ENCODE measurements at regions not wholly inside any gene's neighbourhood (a gene's known extent, or its start where the extent isn't known, plus 50 kb on each side); places are given as distances from the start of the nearest gene placed in this dataset.

DNA sequence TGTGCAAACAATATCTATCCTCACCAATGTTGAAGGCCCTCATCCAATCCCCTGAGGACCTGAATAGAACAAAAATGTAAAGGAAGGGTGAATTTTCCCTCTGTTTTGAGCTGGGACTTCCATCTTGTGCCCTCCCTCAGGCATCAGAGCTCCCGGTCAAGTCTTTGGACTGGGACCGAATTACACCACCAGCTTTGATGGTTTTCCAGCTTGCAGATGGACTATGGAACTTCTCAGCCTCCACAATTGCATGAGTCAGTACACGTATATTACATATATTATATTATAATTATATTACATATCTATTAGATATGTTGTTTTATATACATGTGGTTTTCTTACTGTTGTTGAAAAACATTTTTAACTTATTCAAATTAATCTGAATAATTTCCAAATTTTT is 496.4 kb downstream of the CMPK2 start:
- TF ChIP-seq, protein P1, sequence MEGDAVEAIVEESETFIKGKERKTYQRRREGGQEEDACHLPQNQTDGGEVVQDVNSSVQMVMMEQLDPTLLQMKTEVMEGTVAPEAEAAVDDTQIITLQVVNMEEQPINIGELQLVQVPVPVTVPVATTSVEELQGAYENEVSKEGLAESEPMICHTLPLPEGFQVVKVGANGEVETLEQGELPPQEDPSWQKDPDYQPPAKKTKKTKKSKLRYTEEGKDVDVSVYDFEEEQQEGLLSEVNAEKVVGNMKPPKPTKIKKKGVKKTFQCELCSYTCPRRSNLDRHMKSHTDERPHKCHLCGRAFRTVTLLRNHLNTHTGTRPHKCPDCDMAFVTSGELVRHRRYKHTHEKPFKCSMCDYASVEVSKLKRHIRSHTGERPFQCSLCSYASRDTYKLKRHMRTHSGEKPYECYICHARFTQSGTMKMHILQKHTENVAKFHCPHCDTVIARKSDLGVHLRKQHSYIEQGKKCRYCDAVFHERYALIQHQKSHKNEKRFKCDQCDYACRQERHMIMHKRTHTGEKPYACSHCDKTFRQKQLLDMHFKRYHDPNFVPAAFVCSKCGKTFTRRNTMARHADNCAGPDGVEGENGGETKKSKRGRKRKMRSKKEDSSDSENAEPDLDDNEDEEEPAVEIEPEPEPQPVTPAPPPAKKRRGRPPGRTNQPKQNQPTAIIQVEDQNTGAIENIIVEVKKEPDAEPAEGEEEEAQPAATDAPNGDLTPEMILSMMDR (IDR thresholded peaks at IDR 0.05; ENCODE audit: low read depth, low read length): no peak
- TF ChIP-seq POLR2A (IDR thresholded peaks at IDR 0.05; ENCODE audit: extremely low read depth, insufficient read length): no peak
